ENCODE measurements at regions not wholly inside any gene's neighbourhood (a gene's known extent, or its start where the extent isn't known, plus 50 kb on each side); places are given as distances from the start of the nearest gene placed in this dataset.
"Not testable (repeated sequence)": the region's sequence is repeated elsewhere in the genome, so short reads cannot be mapped to it uniquely, and the experiment has no call there.

- peak; percentile 12 for DNase-seq
These were observed 139.7 kb upstream of the TBX3 start for GRCh38 chr12:114823724-114824123.

GRCh38 chr12:114821570-114821969 is 137.6 kb upstream of the TBX3 start:
- DNase-seq, result no peak

DNA sequence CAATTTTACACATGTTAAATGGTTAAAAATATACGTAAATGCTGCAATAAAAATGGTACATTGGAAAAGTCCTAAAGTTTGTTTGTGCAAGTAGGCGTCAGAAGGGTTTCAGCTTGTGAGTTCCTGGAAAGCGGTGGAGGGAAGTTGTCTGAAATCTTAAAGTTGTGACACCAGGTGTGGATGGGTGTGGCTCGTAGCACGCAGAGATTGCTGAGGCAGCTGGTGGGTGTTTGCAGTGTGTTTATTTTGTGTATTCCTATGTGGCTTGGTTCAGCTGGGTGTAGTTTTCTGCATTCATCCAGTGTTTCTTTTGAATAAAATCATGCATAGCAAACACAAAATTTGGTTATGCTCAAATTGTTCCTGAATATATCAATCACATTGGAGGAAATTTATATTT is 136.8 kb upstream of the TBX3 start:
- DNase-seq, result peak; percentile 45

GRCh38 chr12:114817571-114818425 is 133.8 kb upstream of the TBX3 start:
- DNase-seq, result no peak

DNA sequence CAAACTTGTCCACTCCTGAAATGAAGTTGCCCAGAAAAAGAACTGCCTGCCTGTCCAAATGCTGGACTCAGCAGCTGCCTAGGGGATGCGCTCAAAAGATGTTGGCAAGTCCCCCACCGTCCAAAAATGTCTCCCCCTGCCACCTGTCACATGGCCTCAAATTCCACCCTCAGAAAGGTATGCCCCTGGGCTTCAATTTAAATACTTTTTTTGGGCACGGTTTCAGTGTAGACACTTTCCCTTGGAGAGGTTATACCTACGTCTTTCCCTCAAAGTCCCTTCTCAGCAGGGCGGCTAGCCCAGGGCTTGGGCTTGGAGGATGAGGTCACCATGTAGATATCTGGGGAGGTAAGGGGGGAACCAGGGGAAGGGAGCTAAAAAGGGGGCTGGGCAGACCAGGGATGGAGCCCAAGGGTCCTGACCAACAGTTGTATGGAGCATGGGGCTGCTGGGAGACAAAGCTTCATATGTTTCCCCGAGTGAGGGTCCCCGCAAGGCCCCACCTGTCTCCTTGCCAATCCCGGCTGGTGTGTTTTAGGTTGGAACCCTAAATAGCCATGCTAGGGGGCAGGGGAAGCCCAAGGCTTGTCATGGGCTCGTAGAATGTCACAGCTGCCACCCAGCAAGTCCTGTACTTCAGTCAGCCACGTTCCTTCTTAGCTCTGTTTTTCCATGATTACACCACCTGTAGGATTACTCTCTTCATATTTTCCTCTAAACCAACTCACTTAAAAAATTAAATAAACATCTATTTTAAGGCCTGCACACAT is 131.2 kb upstream of the TBX3 start:
- DNase-seq, result no peak

DNA sequence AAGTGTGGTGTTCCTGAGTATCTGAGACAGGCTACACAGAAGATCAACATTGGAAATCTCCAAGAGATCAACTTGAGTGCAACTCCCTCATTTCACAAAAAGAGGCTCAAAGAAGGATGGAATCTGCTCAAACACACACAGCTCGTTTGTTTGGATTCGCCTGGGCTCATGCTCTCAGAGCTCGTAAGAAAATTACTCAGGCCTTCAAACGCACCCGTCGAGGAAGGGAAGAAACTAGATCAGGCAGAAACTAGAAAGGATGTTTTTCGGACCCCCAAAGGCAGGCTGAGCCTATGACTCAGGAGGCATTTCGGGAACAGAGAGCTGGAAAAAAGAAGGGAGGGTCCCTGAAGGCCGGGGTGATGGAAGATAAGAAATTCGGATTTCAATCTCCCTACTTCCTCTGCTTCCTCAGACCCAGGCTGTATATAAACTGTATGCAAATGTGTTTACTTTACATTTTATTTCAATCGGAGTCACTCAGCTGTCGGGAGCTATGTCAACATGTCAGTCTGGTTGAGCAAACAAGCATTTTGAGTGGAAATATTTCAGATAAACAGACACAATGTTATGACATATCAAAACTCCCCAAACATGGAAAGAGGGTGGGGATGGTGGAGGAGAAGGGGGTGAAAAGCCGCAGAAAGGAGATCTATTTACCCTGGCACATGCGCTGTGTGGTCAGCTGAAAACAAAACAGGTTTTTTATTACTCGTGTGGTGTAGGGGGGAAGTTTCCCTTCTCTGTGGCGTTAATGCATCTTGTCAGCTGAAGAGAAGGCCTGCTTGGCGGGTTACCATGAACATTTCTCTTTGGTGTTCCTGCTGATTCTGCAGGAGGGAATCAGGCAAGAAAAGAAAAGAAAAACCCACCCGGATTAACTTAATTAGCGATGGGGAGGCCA is 129.1 kb upstream of the TBX3 start:
- peak; percentile 62 for DNase-seq

GRCh38 chr12:114812384-114812783 is 128.4 kb upstream of the TBX3 start:
- DNase-seq, result no peak

DNA sequence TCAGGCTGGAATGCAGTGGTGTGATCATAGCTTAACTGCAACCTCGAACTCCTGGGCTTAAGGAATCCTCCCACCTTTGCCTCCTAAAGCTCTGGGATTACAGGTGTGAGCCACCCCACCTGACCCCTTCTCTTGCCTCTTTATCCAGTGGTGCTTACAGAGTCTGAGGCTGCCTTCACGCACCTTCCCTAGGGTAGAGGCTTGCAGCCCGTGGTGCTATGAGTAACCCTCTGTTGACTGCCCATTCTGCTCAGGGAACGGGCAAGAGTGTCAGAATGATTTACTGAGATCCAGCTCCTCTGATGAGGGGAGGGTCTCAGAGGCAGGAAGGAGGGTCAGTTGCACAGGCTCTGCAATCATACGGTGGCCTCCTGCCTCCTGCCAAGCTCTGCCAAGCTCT is 125.1 kb upstream of the TBX3 start:
- DNase-seq, result peak; percentile 33

DNA sequence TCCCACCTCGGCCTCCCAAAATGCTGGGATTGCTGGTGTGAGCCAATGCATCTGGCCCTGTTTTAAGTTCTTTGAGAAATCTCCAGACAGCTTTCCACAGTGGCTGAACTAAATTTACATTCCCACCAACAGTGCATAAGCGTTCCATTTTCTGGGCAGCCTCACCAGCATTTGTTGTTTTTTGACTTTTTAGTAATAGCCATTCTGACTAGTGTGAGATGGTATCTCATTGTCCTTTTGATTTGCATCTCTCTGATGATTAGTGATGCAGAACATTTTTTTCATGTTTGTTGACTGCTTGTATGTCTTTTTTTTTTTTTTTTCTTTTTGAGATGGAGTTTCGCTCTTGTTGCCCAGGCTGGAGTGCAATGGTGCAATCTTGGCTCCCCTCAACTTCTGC is 117.4 kb upstream of the TBX3 start:
- not testable (repeated sequence) for DNase-seq

GRCh38 chr12:114800566-114800965 is 116.6 kb upstream of the TBX3 start:
- not testable (repeated sequence) for DNase-seq

GRCh38 chr12:114799574-114800487 is 115.9 kb upstream of the TBX3 start:
- no peak for DNase-seq

DNA sequence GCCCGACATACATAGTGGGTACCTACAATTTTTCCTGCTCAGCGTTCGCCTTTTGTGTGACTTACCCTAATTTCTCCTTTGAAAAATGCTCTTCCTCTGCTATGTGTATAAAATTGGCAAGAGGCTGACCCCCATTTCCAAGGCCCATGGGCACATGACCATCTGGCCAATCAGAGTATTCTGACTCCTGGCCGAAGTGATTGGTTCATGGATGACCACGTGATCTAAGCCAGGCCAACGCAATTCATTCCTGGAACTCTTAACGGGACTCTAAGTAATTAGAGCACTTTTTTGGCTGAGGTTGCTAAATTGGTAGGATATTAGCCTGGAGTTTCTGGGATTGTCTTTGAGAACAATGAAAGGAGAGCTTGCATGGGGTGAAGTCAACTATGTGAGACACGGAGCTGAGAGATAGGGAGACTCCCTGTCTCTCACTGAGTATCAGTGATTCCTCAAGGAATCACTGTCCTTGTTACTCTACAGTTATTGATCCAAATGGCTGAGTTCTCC is 110.1 kb upstream of the TBX3 start:
- no peak for DNase-seq

DNA sequence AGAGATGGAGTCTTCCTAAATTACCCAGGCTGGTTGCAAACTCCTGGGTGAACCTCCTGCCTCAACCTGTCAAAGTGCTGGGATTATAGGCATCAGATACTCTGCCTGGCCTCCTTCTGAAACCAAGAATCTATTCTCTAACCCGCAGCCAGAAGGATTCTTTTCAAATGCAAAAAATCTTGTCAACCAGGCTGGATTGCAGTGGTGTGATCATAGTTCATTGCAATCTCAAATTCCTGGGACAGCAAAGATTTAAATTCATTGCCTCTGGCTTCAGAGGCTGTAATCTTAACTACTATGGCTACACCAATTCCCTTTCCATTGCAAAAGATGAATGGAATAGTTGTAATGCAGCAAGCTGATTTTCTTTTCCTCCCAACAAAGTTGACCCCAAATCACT is 106.3 kb upstream of the TBX3 start:
- no peak for DNase-seq

- no peak for DNase-seq
These were observed 105.8 kb upstream of the TBX3 start for GRCh38 chr12:114789821-114790220.

- DNase-seq, result no peak
These were observed 105.3 kb upstream of the TBX3 start for GRCh38 chr12:114789276-114789675.

DNA sequence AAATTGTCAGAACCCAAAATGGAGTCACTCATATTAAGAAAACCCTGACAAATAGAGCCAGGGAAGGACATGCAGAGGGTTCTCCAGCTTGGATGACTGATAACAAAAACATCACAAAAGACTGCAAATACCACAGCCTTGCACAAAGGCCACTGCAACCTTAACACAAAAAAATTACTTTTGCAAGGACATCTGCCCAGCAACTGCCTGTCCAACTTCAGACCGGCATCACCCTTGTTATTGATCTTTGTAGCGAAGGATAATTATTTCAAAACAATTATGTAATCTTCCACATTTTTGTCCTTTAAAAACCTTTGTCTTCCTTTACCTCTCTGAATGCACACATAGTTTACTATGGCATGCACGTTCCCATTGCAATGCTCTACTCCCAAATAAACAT is 100.6 kb upstream of the TBX3 start:
- no peak for DNase-seq

DNA sequence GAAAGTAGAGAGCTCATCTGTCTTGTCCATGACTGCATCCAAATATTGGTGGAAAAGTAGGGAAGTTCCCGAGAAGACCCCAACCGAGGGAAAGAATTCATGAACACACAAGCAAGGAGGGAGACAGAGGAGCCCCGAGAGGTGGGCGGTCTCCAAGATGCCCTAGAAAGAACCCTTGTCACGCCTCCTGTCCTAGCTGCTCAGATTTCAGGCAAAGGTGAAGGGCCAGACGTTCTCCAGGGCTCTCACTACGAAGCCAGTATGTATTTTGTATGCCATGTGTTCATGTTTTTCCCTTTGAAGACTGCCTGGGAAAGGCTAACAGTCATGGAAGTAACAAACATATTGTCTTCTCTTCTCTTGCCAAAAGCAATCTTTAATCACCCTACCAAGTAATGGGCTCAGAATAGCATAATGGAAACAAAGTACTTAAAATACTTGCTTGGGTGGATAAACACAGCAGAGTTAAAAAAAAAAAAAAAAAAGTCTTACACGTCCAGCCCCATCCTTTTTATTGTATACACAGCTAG is 99.2 kb upstream of the TBX3 start:
- no peak for DNase-seq

DNA sequence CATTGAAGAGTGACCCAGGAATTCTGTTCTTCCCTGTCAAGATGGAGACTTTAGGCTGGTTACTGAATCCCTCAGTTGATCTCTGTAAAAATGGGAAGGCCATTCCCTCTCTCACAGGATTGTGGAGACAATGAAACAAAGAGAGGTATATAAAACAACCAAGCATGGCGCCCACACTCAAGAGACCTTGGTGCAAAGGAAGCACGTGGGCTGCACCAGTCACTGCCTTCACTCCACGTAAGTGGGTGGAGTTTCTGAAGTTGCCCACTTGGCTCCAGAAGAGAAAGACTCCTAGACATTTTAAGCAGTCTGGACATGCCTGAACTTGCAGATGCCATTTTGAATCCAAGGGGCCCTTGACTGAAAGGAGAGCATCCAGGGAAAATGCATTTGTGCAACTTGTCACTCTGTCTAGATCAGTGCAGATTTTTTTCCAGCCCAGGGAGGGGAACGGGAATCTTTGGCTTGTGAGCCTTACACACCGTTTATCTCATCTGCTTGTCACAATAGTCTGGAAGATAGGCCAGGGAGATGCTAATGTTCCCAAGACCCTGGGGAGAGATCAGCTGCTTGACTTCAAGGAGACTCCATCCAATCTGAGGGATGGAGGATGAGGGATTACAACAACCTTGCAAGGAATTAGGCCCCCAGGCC is 96.9 kb upstream of the TBX3 start:
- DNase-seq, result no peak

GRCh38 chr12:114779647-114780046 is 95.7 kb upstream of the TBX3 start:
- DNase-seq, result no peak

GRCh38 chr12:114779186-114779585 is 95.2 kb upstream of the TBX3 start:
- DNase-seq, result no peak
